GM19240 (cell line): ENCODE measurements at regions not wholly inside any gene's neighbourhood (a gene's known extent, or its start where the extent isn't known, plus 50 kb on each side); places are given as distances from the start of the nearest gene placed in this dataset.

Source experiments
- DNase-seq: peaks from one replicate; pipeline ENCODE4 v3.0.0; 2011; ENCODE audit warnings: low spot score; ENCODE audit not compliant: insufficient read length

GRCh38 chr2:155692856-155693255 is 639.7 kb downstream of the NR4A2 start:
- DNase-seq, result no peak

GRCh38 chr2:155692106-155692505 is 640.4 kb downstream of the NR4A2 start:
- no peak for DNase-seq

- DNase-seq, result no peak
These were observed 641.7 kb downstream of the NR4A2 start for GRCh38 chr2:155690785-155691184.

- DNase-seq, result no peak
These were observed 642.7 kb downstream of the NR4A2 start for GRCh38 chr2:155689791-155690190.

GRCh38 chr2:155687181-155687580 is 645.3 kb downstream of the NR4A2 start:
- no peak for DNase-seq

- DNase-seq, result no peak
These were observed 652.9 kb downstream of the NR4A2 start for GRCh38 chr2:155679647-155680046.

- no peak for DNase-seq
These were observed 656.6 kb downstream of the NR4A2 start for GRCh38 chr2:155675920-155676319.

- no peak for DNase-seq
These were observed 666.8 kb downstream of the NR4A2 start for GRCh38 chr2:155665704-155666103.

- DNase-seq, result no peak
These were observed 669.3 kb downstream of the NR4A2 start for GRCh38 chr2:155663265-155663664.

GRCh38 chr2:155662224-155662623 is 670.3 kb downstream of the NR4A2 start:
- no peak for DNase-seq

GRCh38 chr2:155653176-155653575 is 679.3 kb downstream of the NR4A2 start:
- DNase-seq, result no peak

GRCh38 chr2:155651851-155652250 is 680.7 kb downstream of the NR4A2 start:
- DNase-seq, result no peak

- DNase-seq, result no peak
These were observed 686.7 kb downstream of the NR4A2 start for GRCh38 chr2:155645791-155646190.

GRCh38 chr2:155643056-155643775 is 689.3 kb downstream of the NR4A2 start:
- DNase-seq, result no peak

- DNase-seq, result no peak
These were observed 698.5 kb downstream of the NR4A2 start for GRCh38 chr2:155633887-155634570.

- no peak for DNase-seq
These were observed 699.3 kb downstream of the NR4A2 start for GRCh38 chr2:155633060-155633839.

- DNase-seq, result no peak
These were observed 701.8 kb downstream of the NR4A2 start for GRCh38 chr2:155630760-155631159.

GRCh38 chr2:155622443-155622842 is 710.1 kb downstream of the NR4A2 start:
- no peak for DNase-seq

- no peak for DNase-seq
These were observed 731.4 kb downstream of the NR4A2 start for GRCh38 chr2:155600914-155601760.

GRCh38 chr2:155600296-155600695 is 732.2 kb downstream of the NR4A2 start:
- no peak for DNase-seq

- DNase-seq, result no peak
These were observed 732.7 kb downstream of the NR4A2 start for GRCh38 chr2:155599834-155600233.
